ENCODE measurements at regions not wholly inside any gene's neighbourhood (a gene's known extent, or its start where the extent isn't known, plus 50 kb on each side); places are given as distances from the start of the nearest gene placed in this dataset.
A peak's percentile ranks its signal among the peaks of the same experiment; 100 is the strongest.

DNA sequence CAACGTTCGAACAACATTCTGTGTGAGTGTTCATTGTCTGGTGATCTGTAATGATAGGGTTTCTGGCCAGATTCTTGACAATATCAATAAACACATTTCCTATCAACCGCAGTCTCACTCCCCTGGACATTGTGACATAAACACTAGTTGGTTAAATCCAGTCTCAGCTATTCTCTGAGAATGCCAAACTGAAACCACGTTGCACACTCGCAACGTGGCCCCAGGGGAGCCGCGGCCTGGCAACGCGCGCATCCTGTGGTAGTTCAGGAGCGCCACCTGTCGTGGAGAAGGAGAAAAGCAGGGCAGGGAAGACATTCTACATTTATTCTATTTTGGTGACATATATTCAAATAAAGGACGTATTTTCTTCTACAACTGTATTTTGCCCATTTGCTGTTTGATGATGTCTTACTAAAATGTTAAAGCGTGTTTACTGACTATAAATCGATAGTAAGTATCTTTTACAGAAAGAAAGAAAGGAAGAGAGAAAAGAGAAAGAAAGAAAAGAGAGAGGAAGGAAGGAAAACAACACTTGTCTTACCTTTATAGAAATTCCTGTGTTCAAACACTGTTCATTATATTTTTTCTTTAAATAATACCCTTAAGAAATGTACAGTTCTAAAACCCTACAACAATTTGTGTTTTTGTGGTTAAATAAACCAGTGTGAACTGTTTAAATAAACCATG, 738.3 kb upstream of the FRG1 start:
- no peak overlapping the region for H3K9ac ChIP-seq (ENCODE audit: low read depth, low read length)
- H4K91ac ChIP-seq (ENCODE audit: insufficient read depth, low read depth, low read length) = no peak overlapping the region
- H2AK5ac ChIP-seq (ENCODE audit: low read depth, low read length) = no peak overlapping the region
- H3K4ac ChIP-seq (ENCODE audit: low read depth, low read length) = peak overlapping the region; percentile 49; the same call in 1 of the 2 replicates
- no peaks in the 10 kb centered on the region for H3K79me1 ChIP-seq (ENCODE audit: low read depth in 1 of 2, low read length in 2 of 2)
- no peak overlapping the region for H4K5ac ChIP-seq (ENCODE audit: low read depth, low read length)
- H2AFZ ChIP-seq (replicated peaks; ENCODE audit: low read length, poor library complexity) = peak overlapping the region; percentile 92
- no peaks in the 10 kb centered on the region for H3K36me3 ChIP-seq (ENCODE audit: control insufficient read depth, insufficient read depth, low read length)
- H3K27me3 ChIP-seq (ENCODE audit: control insufficient read depth, insufficient read depth, low read length) = no peaks in the 10 kb centered on the region
- ATAC-seq (ENCODE audit: low read depth) = peak; percentile 94
- peak overlapping the region; percentile 97 for H3K4me2 ChIP-seq (ENCODE audit: low read depth, low read length)
- peak overlapping the region; percentile 96 for H3K27ac ChIP-seq (ENCODE audit: insufficient read depth, low read length)
- H3K4me1 ChIP-seq (ENCODE audit: control insufficient read depth, insufficient read depth, low read length) = peaks cover 4% of the 10 kb centered on the region
- DNase-seq = peak; percentile 92
- peak overlapping the region; percentile 41 for H3K23ac ChIP-seq (ENCODE audit: low read depth, low read length)
- intact Hi-C loops (cut with micrococcal nuclease) (loop anchor here (1.0 to 10.0 kb wide), 9 partner anchors 78 to 1596 kb away; no protein-coding TSS in a partner anchor), dilution Hi-C loops (cut with HindIII; ENCODE audit: low sequenced_read_pairs, unreplicated experiment) (no loop called here), in situ Hi-C loops (cut with MboI; ENCODE audit: low sequenced_read_pairs) (no loop called here)
- H3K56ac ChIP-seq (ENCODE audit: extremely low read depth, insufficient read depth, low read length) = no peak overlapping the region
- H4K20me1 ChIP-seq (ENCODE audit: insufficient read depth, low read length) = no peaks in the 10 kb centered on the region
- H3K4me3 ChIP-seq (ENCODE audit: insufficient read depth, low read depth, low read length) = peak overlapping the region; percentile 37; the same call in 1 of the 2 replicates
- WGBS, 2 experiments (ENCODE audit: extremely low coverage in 2 of 2, insufficient read length in 1 of 2) = no CpG with 5 or more reads among the region's 16 CpGs
- peak overlapping the region; percentile 80 for H2BK120ac ChIP-seq (ENCODE audit: low read depth, low read length)
- BruUV-seq (replicated peaks) = no TSS peak
- H2BK15ac ChIP-seq (ENCODE audit: low read depth, low read length) = no peak overlapping the region
- ChIA-PET POLR2A (ENCODE audit: unreplicated experiment) (no interaction called here), CTCF (interaction anchor here (0.6 to 1.1 kb wide), 13 partner anchors 11 to 1108 kb away, joined by 3 to 4 read pairs (median 3); no protein-coding TSS in a partner anchor)
- no peaks in the 10 kb centered on the region for H3K9me3 ChIP-seq (ENCODE audit: control insufficient read depth, insufficient read depth, low read length)
- no peaks in the 10 kb centered on the region for H3K9me1 ChIP-seq (ENCODE audit: insufficient read depth, low read length)
- H2AK9ac ChIP-seq (replicated peaks; ENCODE audit: low read depth, low read length, poor library complexity) = peak overlapping the region; percentile 52
- H3K18ac ChIP-seq (ENCODE audit: low read depth, low read length) = peak overlapping the region; percentile 45
- peak overlapping the region; percentile 82 for H2BK20ac ChIP-seq (ENCODE audit: low read depth, low read length)
- H3K14ac ChIP-seq (replicated peaks; ENCODE audit: low read depth, low read length) = peak overlapping the region; percentile 34; the same call in 1 of the 2 replicates
- peak overlapping the region in 1 of 2 experiments; percentile 41; a peak in 2 of 4 replicates for H4K8ac ChIP-seq (ENCODE audit: low read depth in 2 of 2, low read length in 2 of 2)
- H2BK5ac ChIP-seq (ENCODE audit: low read depth, low read length, poor library complexity, severe bottlenecking) = peak overlapping the region; percentile 92
- TF ChIP-seq POLR2A (IDR thresholded peaks at IDR 0.05; ENCODE audit: low read depth, low read length) (no peak), BHLHE40 (IDR thresholded peaks at IDR 0.05; ENCODE audit: low read depth, low read length) (peak; percentile 60; the same call in 1 of the 2 replicates), FOS (IDR thresholded peaks at IDR 0.05; ENCODE audit: low read depth, low read length) (peak; percentile 40; the same call in 1 of the 2 replicates), RAD21 (IDR thresholded peaks at IDR 0.05; ENCODE audit: low read length) (peak; percentile 90), NFE2L2 (IDR thresholded peaks at IDR 0.05; ENCODE audit: low read depth, low read length) (no peak), CTCF (conservative IDR thresholded peaks at IDR 0.05; ENCODE audit: low read depth, low read length) (peak; percentile 95), MAFK (IDR thresholded peaks at IDR 0.05; ENCODE audit: low read depth, low read length) (0 out of 2 replicates have a peak, but pooled peaks have one; percentile 28), CEBPB (IDR thresholded peaks at IDR 0.05; ENCODE audit: low read depth, low read length) (peak; percentile 82), CHD1 (IDR thresholded peaks at IDR 0.05; ENCODE audit: low read depth, low read length) (peak; percentile 79; the same call in 1 of the 2 replicates), MAZ (IDR thresholded peaks at IDR 0.05; ENCODE audit: borderline replicate concordance, low read depth, low read length) (peak; percentile 72; the same call in 1 of the 2 replicates), RCOR1 (IDR thresholded peaks at IDR 0.05; ENCODE audit: insufficient replicate concordance, low read length) (no peak), MXI1 (IDR thresholded peaks at IDR 0.05; ENCODE audit: borderline replicate concordance, low read depth, low read length) (peak; percentile 98), ELK1 (IDR thresholded peaks at IDR 0.05; ENCODE audit: borderline replicate concordance, low read depth, low read length) (no peak), SMC3 (IDR thresholded peaks at IDR 0.05; ENCODE audit: low read depth, low read length) (peak; percentile 69)

All from IMR-90 (cell line).